DOHH2 (cell line): ENCODE measurements at regions not wholly inside any gene's neighbourhood (a gene's known extent, or its start where the extent isn't known, plus 50 kb on each side); places are given as distances from the start of the nearest gene placed in this dataset.

Experiments
- H3F3A ChIP-seq: fragments of 200-600 bp; sonication (generic), shearing (Covaris generic); 2 replicates; pipeline ENCODE4 v1.6.0; 2016; ENCODE audit warnings: antibody characterized with exemption, mild to moderate bottlenecking; ENCODE audit not compliant: control insufficient read depth, insufficient read depth
- H3K27ac ChIP-seq: fragments of 200-600 bp; sonication (generic); 2 replicates; pipeline ENCODE4 v1.5.1; 2014; ENCODE audit warnings: low read depth, mild to moderate bottlenecking, low read length, moderate library complexity
- H3K27me3 ChIP-seq: fragments of 200-600 bp; sonication (generic); 2 replicates; pipeline ENCODE4 v1.6.1; 2014; ENCODE audit warnings: mild to moderate bottlenecking, low read length, mixed read lengths; ENCODE audit not compliant: control insufficient read depth
- H3K36me3 ChIP-seq: fragments of 200-600 bp; sonication (generic); 2 replicates; pipeline ENCODE4 v1.6.1; 2014; ENCODE audit warnings: mild to moderate bottlenecking, low read length, moderate library complexity, mixed read lengths; ENCODE audit not compliant: control insufficient read depth
- H3K4me1 ChIP-seq: fragments of 200-600 bp; sonication (generic); 2 replicates; pipeline ENCODE4 v1.6.1; 2014; ENCODE audit warnings: mild to moderate bottlenecking, low read length, mixed read lengths; ENCODE audit not compliant: control insufficient read depth
- H3K4me2 ChIP-seq: fragments of 200-600 bp; sonication (generic); 2 replicates; pipeline ENCODE4 v1.6.0; 2014; ENCODE audit warnings: mild to moderate bottlenecking, low read length, moderate library complexity
- H3K4me3 ChIP-seq: fragments of 200-600 bp; sonication (generic); 2 replicates; pipeline ENCODE4 v1.5.1; 2014; ENCODE audit warnings: mild to moderate bottlenecking, low read length, mixed read lengths
- H3K79me2 ChIP-seq: fragments of 200-600 bp; sonication (generic); 2 replicates; pipeline ENCODE4 v1.6.1; 2014; ENCODE audit warnings: mild to moderate bottlenecking, low read length, mixed read lengths; ENCODE audit not compliant: control insufficient read depth
- H3K9me2 ChIP-seq: fragments of 200-600 bp; sonication (generic); replicated peaks from 2 replicates; pipeline ENCODE4 v1.6.1; 2014; ENCODE audit warnings: mild to moderate bottlenecking, low read length, mixed read lengths; ENCODE audit not compliant: control insufficient read depth
- H3K9me3 ChIP-seq: fragments of 200-600 bp; sonication (generic); 2 replicates; pipeline ENCODE4 v1.6.1; 2014; ENCODE audit warnings: antibody characterized with exemption, low read length, mixed read lengths; ENCODE audit not compliant: control insufficient read depth, insufficient read depth
- H4K20me1 ChIP-seq: fragments of 200-600 bp; sonication (generic); 2 replicates; pipeline ENCODE4 v1.6.0; 2014; ENCODE audit warnings: low read depth, mild to moderate bottlenecking, antibody characterized with exemption, low read length, moderate library complexity; ENCODE audit not compliant: control insufficient read depth, insufficient read depth
- EZH2phosphoT487 ChIP-seq: fragments of 200-600 bp; sonication (generic); IDR thresholded peaks from 2 replicates; pipeline ENCODE4 v1.6.1; 2017; ENCODE audit warnings: borderline replicate concordance, mild to moderate bottlenecking, antibody characterized with exemption, low read length, moderate library complexity, mixed read lengths
- TF ChIP-seq, protein P1 (sequence below): fragments of 200-600 bp; sonication (generic); IDR thresholded peaks from one replicate; pipeline ENCODE4 v1.5.1; 2014; ENCODE audit warnings: antibody characterized with exemption, mild to moderate bottlenecking, low read depth, low read length; ENCODE audit not compliant: poor library complexity, severe bottlenecking

DNA sequence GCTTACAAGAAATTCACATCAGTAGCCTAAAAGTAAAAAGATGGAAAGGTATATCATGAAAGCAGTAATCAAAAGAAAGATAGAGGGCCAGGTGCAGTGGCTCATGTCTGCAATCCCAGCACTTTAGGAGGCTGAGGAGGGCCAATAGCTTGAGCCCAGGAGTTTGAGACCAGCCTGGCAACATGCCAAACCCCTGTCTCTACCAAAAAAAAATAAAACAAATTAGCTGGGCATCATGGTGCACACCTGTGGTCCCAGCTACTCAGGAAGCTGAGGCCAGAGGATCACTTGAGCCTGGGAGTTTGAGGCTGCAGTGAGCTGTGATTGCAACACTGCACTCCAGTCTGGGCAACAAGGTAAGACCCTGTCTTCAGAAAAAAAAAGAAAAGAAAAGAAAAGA, 55.5 kb downstream of the GSPT2 start:
- Histone ChIP-seq H4K20me1 (no peaks in the 10 kb centered on the region), H3K27ac (no peak overlapping the region)
- TF ChIP-seq, protein P1, sequence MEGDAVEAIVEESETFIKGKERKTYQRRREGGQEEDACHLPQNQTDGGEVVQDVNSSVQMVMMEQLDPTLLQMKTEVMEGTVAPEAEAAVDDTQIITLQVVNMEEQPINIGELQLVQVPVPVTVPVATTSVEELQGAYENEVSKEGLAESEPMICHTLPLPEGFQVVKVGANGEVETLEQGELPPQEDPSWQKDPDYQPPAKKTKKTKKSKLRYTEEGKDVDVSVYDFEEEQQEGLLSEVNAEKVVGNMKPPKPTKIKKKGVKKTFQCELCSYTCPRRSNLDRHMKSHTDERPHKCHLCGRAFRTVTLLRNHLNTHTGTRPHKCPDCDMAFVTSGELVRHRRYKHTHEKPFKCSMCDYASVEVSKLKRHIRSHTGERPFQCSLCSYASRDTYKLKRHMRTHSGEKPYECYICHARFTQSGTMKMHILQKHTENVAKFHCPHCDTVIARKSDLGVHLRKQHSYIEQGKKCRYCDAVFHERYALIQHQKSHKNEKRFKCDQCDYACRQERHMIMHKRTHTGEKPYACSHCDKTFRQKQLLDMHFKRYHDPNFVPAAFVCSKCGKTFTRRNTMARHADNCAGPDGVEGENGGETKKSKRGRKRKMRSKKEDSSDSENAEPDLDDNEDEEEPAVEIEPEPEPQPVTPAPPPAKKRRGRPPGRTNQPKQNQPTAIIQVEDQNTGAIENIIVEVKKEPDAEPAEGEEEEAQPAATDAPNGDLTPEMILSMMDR, result no peak
- no peak for TF ChIP-seq EZH2phosphoT487

DNA sequence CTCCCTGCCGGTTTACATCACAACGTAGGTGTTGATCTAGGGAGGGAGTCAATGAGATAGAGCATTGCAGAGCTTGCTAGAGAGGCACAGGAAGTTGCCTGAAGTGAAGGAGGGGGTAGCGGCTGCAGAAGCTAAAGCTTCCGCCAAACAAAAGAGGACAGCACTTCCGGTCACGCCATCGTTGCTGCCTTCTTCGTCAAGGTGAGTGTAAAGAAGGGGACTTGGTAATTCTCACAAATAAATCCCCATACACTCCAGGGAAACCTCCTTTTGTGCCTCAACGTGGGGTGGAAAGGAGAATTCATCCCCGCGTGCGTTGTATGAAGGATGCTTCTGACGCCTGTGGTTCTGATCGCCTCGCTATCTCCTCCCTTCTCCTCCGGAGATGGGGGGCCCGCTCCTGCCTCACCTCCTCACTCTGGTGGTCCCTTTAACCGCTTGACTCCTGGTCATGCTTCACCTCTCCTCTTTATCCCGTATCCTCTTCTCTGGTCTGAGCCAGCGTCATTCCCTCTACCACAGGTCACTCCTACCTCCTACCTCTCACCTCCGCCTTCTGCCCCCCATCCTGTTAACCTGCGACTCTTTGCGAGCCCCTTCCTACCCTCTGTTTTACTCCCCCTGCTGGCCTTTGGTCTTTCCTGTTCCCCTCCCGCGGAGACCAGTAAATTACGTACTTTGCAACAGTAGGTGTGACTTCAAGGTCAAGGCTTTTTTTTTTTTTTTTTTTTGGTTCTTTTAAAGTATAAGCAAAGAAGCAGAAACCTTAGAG, 59.9 kb downstream of the GSPT2 start:
- H3K36me3 ChIP-seq, result no peaks in the 10 kb centered on the region
- peaks cover 13% of the 10 kb centered on the region for H3K4me1 ChIP-seq
- no peaks in the 10 kb centered on the region for H4K20me1 ChIP-seq
- TF ChIP-seq, protein P1, result peak; percentile 51
- no peak for TF ChIP-seq EZH2phosphoT487
- H3K4me3 ChIP-seq, result peak overlapping the region; percentile 80
- no peaks in the 10 kb centered on the region for H3K9me2 ChIP-seq
- no peaks in the 10 kb centered on the region for H3F3A ChIP-seq
- H3K27me3 ChIP-seq, result no peaks in the 10 kb centered on the region
- no peaks in the 10 kb centered on the region for H3K9me3 ChIP-seq
- peak overlapping the region; percentile 61 for H3K4me2 ChIP-seq
- peak overlapping the region; percentile 62 for H3K27ac ChIP-seq
- peaks cover 23% of the 10 kb centered on the region for H3K79me2 ChIP-seq

More for the DNA sequence above, 55.5 kb downstream of the GSPT2 start:
- no peaks in the 10 kb centered on the region for H3K9me2 ChIP-seq
- no peaks in the 10 kb centered on the region for H3K36me3 ChIP-seq
- H3F3A ChIP-seq, result no peaks in the 10 kb centered on the region
- peaks cover 1% of the 10 kb centered on the region for H3K79me2 ChIP-seq
- H3K4me2 ChIP-seq, result no peak overlapping the region
- H3K4me3 ChIP-seq, result no peak overlapping the region
- no peaks in the 10 kb centered on the region for H3K27me3 ChIP-seq
- H3K4me1 ChIP-seq, result peaks cover 7% of the 10 kb centered on the region
- no peaks in the 10 kb centered on the region for H3K9me3 ChIP-seq

DNA sequence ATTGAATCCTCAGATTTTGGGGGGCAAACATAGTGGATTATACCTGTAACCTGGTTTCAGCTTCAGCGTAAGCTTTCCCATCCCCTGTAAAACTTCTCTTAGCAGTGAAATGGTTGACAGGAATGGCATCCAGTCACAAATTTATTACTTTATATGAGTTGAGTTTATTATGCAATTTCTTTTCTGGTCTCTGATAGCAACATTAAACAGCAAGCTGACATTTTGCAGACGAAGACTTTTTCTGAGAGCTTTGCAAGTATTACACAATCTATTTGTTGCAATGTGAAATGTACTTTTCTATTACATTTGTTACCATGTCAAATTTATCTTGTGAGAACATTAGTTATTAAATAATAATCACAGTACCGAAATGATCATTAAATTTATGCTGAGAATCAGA, 60.6 kb downstream of the GSPT2 start:
- Histone ChIP-seq H3K27ac (no peak overlapping the region), H3K4me3 (peak overlapping the region; percentile 80), H3K27me3 (no peaks in the 10 kb centered on the region), H3K4me1 (peaks cover 13% of the 10 kb centered on the region), H3K9me2 (no peaks in the 10 kb centered on the region), H3K4me2 (peak overlapping the region; percentile 61), H3K36me3 (no peaks in the 10 kb centered on the region), H3F3A (no peaks in the 10 kb centered on the region), H4K20me1 (no peaks in the 10 kb centered on the region), H3K79me2 (peaks cover 27% of the 10 kb centered on the region), H3K9me3 (no peaks in the 10 kb centered on the region)
- no peak for TF ChIP-seq EZH2phosphoT487
- TF ChIP-seq, protein P1, result no peak
